ENCODE measurements at regions not wholly inside any gene's neighbourhood (a gene's known extent, or its start where the extent isn't known, plus 50 kb on each side); places are given as distances from the start of the nearest gene placed in this dataset.

GRCh38 chr5:125499636-125500332, 753.3 kb upstream of the ZNF608 start:
- DNase-seq (ENCODE audit: low read depth in 3 of 3) = no peak

- DNase-seq (ENCODE audit: low read depth in 3 of 3) = no peak
Observed at GRCh38 chr5:125501396-125501795, 755.0 kb upstream of the ZNF608 start.

GRCh38 chr5:125503946-125504345, 757.5 kb upstream of the ZNF608 start:
- no peak for DNase-seq (ENCODE audit: low read depth in 3 of 3)

- DNase-seq (ENCODE audit: low read depth in 3 of 3) = no peak
Observed at GRCh38 chr5:125505115-125505514, 758.7 kb upstream of the ZNF608 start.

GRCh38 chr5:125506124-125506523, 759.7 kb upstream of the ZNF608 start:
- no peak for DNase-seq (ENCODE audit: low read depth in 3 of 3)

GRCh38 chr5:125508225-125508624, 761.8 kb upstream of the ZNF608 start:
- DNase-seq (ENCODE audit: low read depth in 3 of 3) = no peak

- DNase-seq (ENCODE audit: low read depth in 3 of 3) = no peak
Observed at GRCh38 chr5:125510651-125511050, 764.2 kb upstream of the ZNF608 start.

GRCh38 chr5:125517973-125518550, 771.6 kb upstream of the ZNF608 start:
- DNase-seq (ENCODE audit: low read depth in 3 of 3) = no peak

GRCh38 chr5:125521289-125521688, 774.9 kb upstream of the ZNF608 start:
- DNase-seq (ENCODE audit: low read depth in 3 of 3) = no peak

GRCh38 chr5:125525356-125525755, 778.9 kb upstream of the ZNF608 start:
- DNase-seq (ENCODE audit: low read depth in 3 of 3) = no peak

- DNase-seq (ENCODE audit: low read depth in 3 of 3) = no peak
Observed at GRCh38 chr5:125526966-125527365, 780.5 kb upstream of the ZNF608 start.

- DNase-seq (ENCODE audit: low read depth in 3 of 3) = no peak
Observed at GRCh38 chr5:125528881-125529280, 782.4 kb upstream of the ZNF608 start.

- no peak for DNase-seq (ENCODE audit: low read depth in 3 of 3)
Observed at GRCh38 chr5:125530833-125531615, 784.6 kb upstream of the ZNF608 start.

- no peak for DNase-seq (ENCODE audit: low read depth in 3 of 3)
Observed at GRCh38 chr5:125536095-125536494, 789.7 kb upstream of the ZNF608 start.

- DNase-seq (ENCODE audit: low read depth in 3 of 3) = no peak
Observed at GRCh38 chr5:125536582-125536981, 790.1 kb upstream of the ZNF608 start.

GRCh38 chr5:125537661-125538060, 791.2 kb upstream of the ZNF608 start:
- DNase-seq (ENCODE audit: low read depth in 3 of 3) = no peak

GRCh38 chr5:125538469-125538868, 792.0 kb upstream of the ZNF608 start:
- DNase-seq (ENCODE audit: low read depth in 3 of 3) = no peak

GRCh38 chr5:125541085-125541484, 794.6 kb upstream of the ZNF608 start:
- DNase-seq (ENCODE audit: low read depth in 3 of 3) = no peak

GRCh38 chr5:125549322-125549911, 803.0 kb upstream of the ZNF608 start:
- DNase-seq (ENCODE audit: low read depth in 3 of 3) = no peak

- no peak for DNase-seq (ENCODE audit: low read depth in 3 of 3)
Observed at GRCh38 chr5:125550274-125550673, 803.8 kb upstream of the ZNF608 start.

- no peak for DNase-seq (ENCODE audit: low read depth in 3 of 3)
Observed at GRCh38 chr5:125551246-125551645, 804.8 kb upstream of the ZNF608 start.

- no peak for DNase-seq (ENCODE audit: low read depth in 3 of 3)
Observed at GRCh38 chr5:125551797-125552196, 805.4 kb upstream of the ZNF608 start.

GRCh38 chr5:125552486-125552885, 806.0 kb upstream of the ZNF608 start:
- DNase-seq (ENCODE audit: low read depth in 3 of 3) = no peak

Data from stimulated activated CD4-positive, alpha-beta T cell treated with anti-CD3 and anti-CD28 coated beads, TNF-alpha, amount 100 ng/mL, for 48 hours (primary cell).